HCT116 (cell line): ENCODE measurements at regions not wholly inside any gene's neighbourhood (a gene's known extent, or its start where the extent isn't known, plus 50 kb on each side); places are given as distances from the start of the nearest gene placed in this dataset.

ENCODE experiments used
- ATAC-seq: fragments of 200-7000 bp; cut with Tn5 transposase; 2 replicates; pipeline ENCODE4 v1.9.1; 2020; ENCODE audit warnings: mild to moderate bottlenecking, moderate library complexity
- BruUV-seq: library from RNA; stranded (reverse); fragments of 400-500 nt; replicated peaks from 2 replicates; lab custom pipeline; 2021; lab: Mats Ljungman, UMichigan
- CTCF ChIA-PET: fragments of 300-600 bp; sonication (Branson Sonifier 250); formaldehyde crosslinking; loops from one replicate; lab custom pipeline; 2021; ENCODE audit warnings: antibody characterized with exemption; lab: Charles Lee
- POLR2A ChIA-PET: fragments of 300-600, 350-600 bp; sonication (Branson Sonifier 250); formaldehyde crosslinking; loops from one replicate; lab custom pipeline; 2021; ENCODE audit warnings: antibody characterized with exemption; lab: Charles Lee
- RAD21 ChIA-PET, 2 experiments: fragments of 300-600 bp; sonication (Branson Sonifier 250); formaldehyde crosslinking; loops; one replicate each; lab custom pipeline; 2023; ENCODE audit warnings: low total read pairs in 2 of 2; ENCODE audit not compliant: uncharacterized antibody in 2 of 2, unreplicated experiment in 2 of 2, low non-redundant PET in 1 of 2; lab: Charles Lee
- DNase-seq: peaks from one replicate; pipeline ENCODE4 v3.0.0-alpha.2; 2010; ENCODE audit warnings: low read depth, low spot score
- H2AFZ ChIP-seq: fragments of 200-600 bp; shearing (Covaris generic), sonication (generic); 2 replicates; pipeline ENCODE4 v1.6.1; 2017; ENCODE audit warnings: low read depth, mixed run types, mixed read lengths, antibody characterized with exemption, low read length; ENCODE audit not compliant: poor library complexity, severe bottlenecking
- H3K27ac ChIP-seq: 2 replicates; pipeline ENCODE4 v1.5.1; 2012; ENCODE audit warnings: low read depth, low read length
- H3K27me3 ChIP-seq: fragments of 200-600 bp; sonication (generic); 2 replicates; pipeline ENCODE4 v1.6.1; 2016; ENCODE audit warnings: mixed run types, low read length, mixed read lengths; ENCODE audit not compliant: insufficient read depth
- H3K36me3 ChIP-seq, 2 experiments: fragments of 200-500 bp in 1 of 2; fragments of 200-600 bp in 1 of 2; sonication (Bioruptor generic) in 1 of 2; sonication (generic) in 1 of 2; 2 replicates each; pipeline versions ENCODE4 v1.5.1 to v1.6.1; 2014 to 2016; ENCODE audit warnings: low read length in 2 of 2, inconsistent platforms in 1 of 2, mixed read lengths in 1 of 2, mixed run types in 1 of 2; ENCODE audit not compliant: insufficient read depth in 2 of 2, control insufficient read depth in 1 of 2
- H3K4me1 ChIP-seq, 2 experiments: fragments of 200-600 bp in 1 of 2; sonication (generic) in 1 of 2; 2 replicates each; pipeline versions ENCODE4 v1.5.1 to v1.6.1; 2012 to 2017; ENCODE audit warnings: low read length in 2 of 2, inconsistent platforms in 1 of 2, mild to moderate bottlenecking in 1 of 2, mixed read lengths in 1 of 2, mixed run types in 1 of 2, moderate library complexity in 1 of 2; ENCODE audit not compliant: insufficient read depth in 2 of 2, control insufficient read depth in 1 of 2
- H3K4me2 ChIP-seq: fragments of 200-600 bp; sonication (generic); 2 replicates; pipeline ENCODE4 v1.6.1; 2017; ENCODE audit warnings: mixed run types, low read length, mixed read lengths
- H3K4me3 ChIP-seq, 2 experiments: fragments of 200-600 bp in 1 of 2; sonication (generic) in 1 of 2; replicated peaks in 1 of 2; 2 replicates each; pipeline ENCODE4 v1.5.1; 2011 to 2016; ENCODE audit warnings: low read length in 2 of 2, control low read depth in 1 of 2, low read depth in 1 of 2, mild to moderate bottlenecking in 1 of 2, mixed read lengths in 1 of 2, mixed run types in 1 of 2
- H3K79me2 ChIP-seq: fragments of 200-600 bp; sonication (generic); 2 replicates; pipeline ENCODE4 v1.6.1; 2017; ENCODE audit warnings: mild to moderate bottlenecking, mixed run types, low read length, moderate library complexity, mixed read lengths; ENCODE audit not compliant: insufficient read depth
- H3K9ac ChIP-seq: fragments of 200-600 bp; sonication (generic); 2 replicates; pipeline ENCODE4 v1.6.1; 2016; ENCODE audit warnings: low read length, mixed read lengths
- H3K9me2 ChIP-seq: fragments of 200-600 bp; sonication (generic), shearing (Covaris generic); 2 replicates; pipeline ENCODE4 v1.6.1; 2017; ENCODE audit warnings: mixed run types, mild to moderate bottlenecking, moderate library complexity; ENCODE audit not compliant: insufficient read depth
- H3K9me3 ChIP-seq, 2 experiments: fragments of 200-500 bp in 1 of 2; fragments of 200-600 bp in 1 of 2; sonication (Bioruptor generic) in 1 of 2; sonication (generic) in 1 of 2; 2 replicates each; pipeline ENCODE4 v1.6.1; 2014 to 2017; ENCODE audit warnings: low read length in 2 of 2, mixed read lengths in 2 of 2, inconsistent platforms in 1 of 2, low read depth in 1 of 2, mild to moderate bottlenecking in 1 of 2, mixed run types in 1 of 2, moderate library complexity in 1 of 2; ENCODE audit not compliant: control insufficient read depth in 1 of 2, insufficient read depth in 1 of 2
- H4K20me1 ChIP-seq: fragments of 200-600 bp; sonication (generic), shearing (Covaris generic); 2 replicates; pipeline ENCODE4 v1.6.1; 2017; ENCODE audit warnings: mixed run types, mild to moderate bottlenecking, moderate library complexity; ENCODE audit not compliant: insufficient read depth
- ATF3 ChIP-seq: IDR thresholded peaks from 2 replicates; pipeline ENCODE4 v1.6.1; 2012
- CBX3 ChIP-seq: IDR thresholded peaks from 2 replicates; pipeline ENCODE4 v1.6.1; 2012; ENCODE audit warnings: low read depth
- CEBPB ChIP-seq: IDR thresholded peaks from 2 replicates; pipeline ENCODE4 v1.6.1; 2012; ENCODE audit warnings: low read depth
- EGR1 ChIP-seq: IDR thresholded peaks from 2 replicates; pipeline ENCODE4 v1.6.1; 2012; ENCODE audit warnings: low read depth
- ELF1 ChIP-seq: IDR thresholded peaks from 2 replicates; pipeline ENCODE4 v1.6.1; 2012; ENCODE audit warnings: low read depth, borderline replicate concordance
- EZH2 ChIP-seq: fragments of 200-600 bp; sonication (generic); IDR thresholded peaks from 2 replicates; pipeline ENCODE4 v1.6.1; 2017; ENCODE audit warnings: antibody characterized with exemption, mixed run types
- EZH2phosphoT487 ChIP-seq: fragments of 200-600 bp; IDR thresholded peaks from 2 replicates; pipeline ENCODE4 v1.6.1; 2018; ENCODE audit warnings: antibody characterized with exemption, borderline replicate concordance
- MAX ChIP-seq: IDR thresholded peaks from 2 replicates; pipeline ENCODE4 v1.6.1; 2012
- POLR2A ChIP-seq: IDR thresholded peaks from 2 replicates; pipeline ENCODE4 v1.7.0; 2011; ENCODE audit warnings: borderline replicate concordance; ENCODE audit not compliant: insufficient read depth, insufficient read length; ENCODE audit errors: extremely low read depth
- POLR2AphosphoS5 ChIP-seq: IDR thresholded peaks from 2 replicates; pipeline ENCODE4 v1.6.1; 2011; ENCODE audit warnings: mild to moderate bottlenecking, low read depth, low read length, moderate library complexity
- RAD21 ChIP-seq: IDR thresholded peaks from 2 replicates; pipeline ENCODE4 v1.6.1; 2012; ENCODE audit warnings: low read depth, mild to moderate bottlenecking
- REST ChIP-seq: IDR thresholded peaks from 2 replicates; pipeline ENCODE4 v1.6.1; 2012; ENCODE audit warnings: low read depth
- SIN3A ChIP-seq: IDR thresholded peaks from 2 replicates; pipeline ENCODE4 v1.6.1; 2012; ENCODE audit warnings: low read depth
- SP1 ChIP-seq: IDR thresholded peaks from 2 replicates; pipeline ENCODE4 v1.6.1; 2012; ENCODE audit warnings: low read depth
- SRF ChIP-seq: IDR thresholded peaks from 2 replicates; pipeline ENCODE4 v1.6.1; 2012; ENCODE audit warnings: low read depth
- TCF7L2 ChIP-seq: IDR thresholded peaks from 2 replicates; pipeline ENCODE4 v1.7.0; 2011; ENCODE audit warnings: borderline replicate concordance, inconsistent platforms; ENCODE audit not compliant: insufficient read depth, insufficient read length; ENCODE audit errors: extremely low read depth
- YY1 ChIP-seq: IDR thresholded peaks from 2 replicates; pipeline ENCODE4 v1.6.1; 2011; ENCODE audit warnings: low read length, low read depth, moderate library complexity, mild to moderate bottlenecking; ENCODE audit not compliant: insufficient replicate concordance; ENCODE audit errors: extremely low read depth
- ZNF274 ChIP-seq: fragments of 200-500 bp; sonication (Bioruptor generic); IDR thresholded peaks from 2 replicates; pipeline ENCODE4 v1.6.1; 2014; ENCODE audit warnings: mild to moderate bottlenecking, low read depth, low read length, inconsistent platforms
- intact Hi-C: fragments of 100-400 bp; cut with micrococcal nuclease; formaldehyde crosslinking; loops from 2 replicates; pipeline ENCODE4 v1.10.0; 2022
- TF ChIP-seq, protein P1 (sequence below), 3 experiments: fragments of 200-600 bp in 1 of 3; sonication (generic) in 1 of 3; IDR thresholded peaks in 2 of 3; conservative IDR thresholded peaks in 1 of 3; 2 replicates each; pipeline ENCODE4 v1.5.1; 2012 to 2017; ENCODE audit warnings: low read depth in 2 of 3, low read length in 2 of 3, antibody characterized with exemption in 1 of 3, borderline replicate concordance in 1 of 3, control low read depth in 1 of 3, mild to moderate bottlenecking in 1 of 3, mixed read lengths in 1 of 3, mixed run types in 1 of 3, moderate library complexity in 1 of 3; ENCODE audit not compliant: insufficient read depth in 1 of 3
- TF ChIP-seq, protein P2 (sequence below): IDR thresholded peaks from 2 replicates; pipeline ENCODE4 v1.6.1; 2011; ENCODE audit warnings: mild to moderate bottlenecking, low read length, moderate library complexity; ENCODE audit not compliant: insufficient replicate concordance; ENCODE audit errors: extremely low read depth

DNA sequence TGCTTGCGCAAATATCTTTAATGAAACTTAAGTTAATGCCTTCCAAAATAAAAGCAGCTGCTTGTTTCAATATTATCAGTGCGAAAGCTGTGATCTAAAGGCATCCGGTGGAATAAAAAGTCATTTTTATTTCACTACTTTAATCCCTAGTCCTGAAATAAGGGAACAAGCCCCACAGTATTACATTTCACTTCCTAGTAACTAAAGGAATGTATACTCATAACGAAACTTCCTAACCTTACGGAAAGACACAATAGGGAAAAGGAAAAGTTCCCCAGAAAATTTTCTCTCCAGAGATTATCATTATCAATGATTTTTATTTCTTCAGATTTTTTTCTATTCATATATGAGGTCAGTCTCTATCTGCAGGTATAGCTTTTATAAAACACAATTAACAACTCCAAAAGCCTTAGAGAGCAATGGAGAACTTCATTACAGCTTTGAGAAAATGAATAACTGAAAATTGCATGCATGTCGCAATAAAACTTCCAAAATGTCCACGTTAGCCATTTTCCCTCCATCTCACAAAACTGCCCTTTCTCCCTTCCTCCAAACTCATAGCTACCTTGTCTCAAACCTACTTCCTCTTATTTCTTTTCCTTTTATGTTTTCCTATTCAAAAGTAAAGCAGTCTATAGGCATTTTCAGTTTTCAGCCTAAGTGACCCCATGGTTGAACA is 154.3 kb upstream of the MED13 start:
- no peak for DNase-seq
- Histone ChIP-seq H3K9me3 (no peaks in the 10 kb centered on the region), H3K27me3 (no peaks in the 10 kb centered on the region), H3K4me3 (no peak overlapping the region), H3K9ac (no peak overlapping the region), H3K36me3 (no peaks in the 10 kb centered on the region), H3K4me2 (no peak overlapping the region), H3K9me2 (no peaks in the 10 kb centered on the region), H3K4me1 (no peaks in the 10 kb centered on the region), H3K27ac (no peak overlapping the region), H2AFZ (no peak overlapping the region), H4K20me1 (no peaks in the 10 kb centered on the region), H3K79me2 (no peaks in the 10 kb centered on the region)
- intact Hi-C loops = no loop called here
- ChIA-PET POLR2A (no interaction called here), CTCF (interaction anchor here (0.9 kb wide), 1 partner anchor 110 kb away, joined by 4 read pairs; no protein-coding TSS in a partner anchor), RAD21 (no interaction called here)
- ATAC-seq = no peak
- TF ChIP-seq REST = no peak
- TF ChIP-seq SIN3A = no peak
- no peak for TF ChIP-seq SRF
- no peak for TF ChIP-seq ATF3
- no peak for TF ChIP-seq RAD21
- TF ChIP-seq, protein P1, sequence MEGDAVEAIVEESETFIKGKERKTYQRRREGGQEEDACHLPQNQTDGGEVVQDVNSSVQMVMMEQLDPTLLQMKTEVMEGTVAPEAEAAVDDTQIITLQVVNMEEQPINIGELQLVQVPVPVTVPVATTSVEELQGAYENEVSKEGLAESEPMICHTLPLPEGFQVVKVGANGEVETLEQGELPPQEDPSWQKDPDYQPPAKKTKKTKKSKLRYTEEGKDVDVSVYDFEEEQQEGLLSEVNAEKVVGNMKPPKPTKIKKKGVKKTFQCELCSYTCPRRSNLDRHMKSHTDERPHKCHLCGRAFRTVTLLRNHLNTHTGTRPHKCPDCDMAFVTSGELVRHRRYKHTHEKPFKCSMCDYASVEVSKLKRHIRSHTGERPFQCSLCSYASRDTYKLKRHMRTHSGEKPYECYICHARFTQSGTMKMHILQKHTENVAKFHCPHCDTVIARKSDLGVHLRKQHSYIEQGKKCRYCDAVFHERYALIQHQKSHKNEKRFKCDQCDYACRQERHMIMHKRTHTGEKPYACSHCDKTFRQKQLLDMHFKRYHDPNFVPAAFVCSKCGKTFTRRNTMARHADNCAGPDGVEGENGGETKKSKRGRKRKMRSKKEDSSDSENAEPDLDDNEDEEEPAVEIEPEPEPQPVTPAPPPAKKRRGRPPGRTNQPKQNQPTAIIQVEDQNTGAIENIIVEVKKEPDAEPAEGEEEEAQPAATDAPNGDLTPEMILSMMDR (IDR thresholded peaks at IDR 0.05 in 2 of 3, conservative IDR thresholded peaks at IDR 0.05 in 1 of 3; ENCODE audit: borderline replicate concordance in 1 of 3, insufficient read depth in 1 of 3, low read depth in 2 of 3, low read length in 2 of 3) = no peak
- TF ChIP-seq ZNF274 = no peak
- no peak for TF ChIP-seq ELF1
- TF ChIP-seq POLR2A = no peak
- TF ChIP-seq EZH2phosphoT487 = no peak
- TF ChIP-seq, protein P2, sequence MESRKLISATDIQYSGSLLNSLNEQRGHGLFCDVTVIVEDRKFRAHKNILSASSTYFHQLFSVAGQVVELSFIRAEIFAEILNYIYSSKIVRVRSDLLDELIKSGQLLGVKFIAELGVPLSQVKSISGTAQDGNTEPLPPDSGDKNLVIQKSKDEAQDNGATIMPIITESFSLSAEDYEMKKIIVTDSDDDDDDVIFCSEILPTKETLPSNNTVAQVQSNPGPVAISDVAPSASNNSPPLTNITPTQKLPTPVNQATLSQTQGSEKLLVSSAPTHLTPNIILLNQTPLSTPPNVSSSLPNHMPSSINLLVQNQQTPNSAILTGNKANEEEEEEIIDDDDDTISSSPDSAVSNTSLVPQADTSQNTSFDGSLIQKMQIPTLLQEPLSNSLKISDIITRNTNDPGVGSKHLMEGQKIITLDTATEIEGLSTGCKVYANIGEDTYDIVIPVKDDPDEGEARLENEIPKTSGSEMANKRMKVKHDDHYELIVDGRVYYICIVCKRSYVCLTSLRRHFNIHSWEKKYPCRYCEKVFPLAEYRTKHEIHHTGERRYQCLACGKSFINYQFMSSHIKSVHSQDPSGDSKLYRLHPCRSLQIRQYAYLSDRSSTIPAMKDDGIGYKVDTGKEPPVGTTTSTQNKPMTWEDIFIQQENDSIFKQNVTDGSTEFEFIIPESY = no peak
- TF ChIP-seq POLR2AphosphoS5 = no peak
- no peak for TF ChIP-seq SP1
- no peak for TF ChIP-seq CEBPB
- no peak for TF ChIP-seq TCF7L2
- no peak for TF ChIP-seq CBX3
- TF ChIP-seq YY1 = no peak
- TF ChIP-seq MAX = no peak
- TF ChIP-seq EGR1 = no peak
- no peak for TF ChIP-seq EZH2
- BruUV-seq = no TSS peak
